ENCODE measurements at regions not wholly inside any gene's neighbourhood (a gene's known extent, or its start where the extent isn't known, plus 50 kb on each side); places are given as distances from the start of the nearest gene placed in this dataset.

DNA sequence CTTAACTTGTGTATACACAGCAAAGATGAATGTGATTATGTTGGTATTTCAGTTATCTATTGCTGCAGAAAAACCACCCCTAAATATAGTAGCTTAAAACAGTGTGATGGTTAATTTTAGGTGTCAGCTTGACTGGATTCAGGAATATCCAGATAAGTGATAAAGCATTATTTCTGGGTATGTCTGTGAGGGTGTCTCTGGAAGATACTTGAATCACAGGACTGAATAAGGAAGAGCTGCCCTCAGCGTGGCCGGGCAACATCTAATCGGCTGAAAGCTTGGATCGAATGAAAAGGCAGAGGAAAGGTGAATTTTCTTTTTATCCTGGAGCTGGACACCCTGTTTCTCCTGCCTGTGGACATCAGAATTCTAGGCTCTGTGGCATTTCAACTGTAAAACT is 132.0 kb upstream of the SYNPR start:
- no peak for TF ChIP-seq TAF1 (IDR thresholded peaks at IDR 0.05; ENCODE audit: low read depth, low read length)
- TF ChIP-seq POLR2A (IDR thresholded peaks at IDR 0.05; ENCODE audit: low read depth, low read length) = no peak
- no peak for TF ChIP-seq POLR2AphosphoS5 (IDR thresholded peaks at IDR 0.05; ENCODE audit: low read depth, low read length)
- no peak for TF ChIP-seq POU2F2 (IDR thresholded peaks at IDR 0.05; ENCODE audit: low read depth, low read length)
- no peak for TF ChIP-seq PAX5 (IDR thresholded peaks at IDR 0.05; ENCODE audit: insufficient read depth, low read length, severe bottlenecking)
- TF ChIP-seq SPI1 (IDR thresholded peaks at IDR 0.05; ENCODE audit: low read depth, low read length) = no peak
